Adrenal gland (tissue), 9 donors: ENCODE measurements at regions not wholly inside any gene's neighbourhood (a gene's known extent, or its start where the extent isn't known, plus 50 kb on each side); places are given as distances from the start of the nearest gene placed in this dataset.

Experiments
- DNase-seq, 7 donors: peaks; one replicate each; pipeline ENCODE4 v3.0.0-alpha.2; 2019 to 2020
- H3K27ac ChIP-seq, 5 donors: fragments of 200-600 bp; sonication (generic) in 4 of 5; 1 replicate in 3 of 5; 2 replicates in 2 of 5; pipeline versions ENCODE4 v1.5.1 to v1.8.0; 2016 to 2020; ENCODE audit warnings: mild to moderate bottlenecking in 1 of 5
- H3K27me3 ChIP-seq: fragments of 200-600 bp; 2 replicates; pipeline ENCODE4 v1.8.0; 2021
- H3K36me3 ChIP-seq, 2 donors: fragments of 200-600 bp; replicated peaks in 1 of 2; 1 replicate in 1 of 2; 2 replicates in 1 of 2; pipeline versions ENCODE4 v1.5.1 to v1.8.0; 2018 to 2022
- H3K4me1 ChIP-seq, 2 donors: fragments of 200-600 bp; replicated peaks in 1 of 2; 1 replicate in 1 of 2; 2 replicates in 1 of 2; pipeline versions ENCODE4 v1.5.1 to v1.8.0; 2018 to 2021
- H3K4me3 ChIP-seq, 4 donors: fragments of 200-600 bp; sonication (generic) in 3 of 4; one replicate each; pipeline ENCODE4 v1.5.1; 2016 to 2018
- H3K9me3 ChIP-seq, 3 donors: fragments of 200-600 bp; sonication (generic) in 1 of 3; replicated peaks in 1 of 3; 1 replicate in 2 of 3; 2 replicates in 1 of 3; pipeline versions ENCODE4 v1.5.1 to v1.8.0; 2016 to 2021
- CTCF ChIP-seq, 6 experiments: fragments of 450-650 bp in 4 of 6; fragments of 200-600 bp in 2 of 6; sonication (generic) in 1 of 6; IDR thresholded peaks; 1 replicate in 5 of 6; 2 replicates in 1 of 6; pipeline versions ENCODE4 v1.5.1 to v1.8.0; 2016 to 2021; ENCODE audit warnings: antibody characterized with exemption in 6 of 6, mild to moderate bottlenecking in 2 of 6, moderate library complexity in 1 of 6
- POLR2A ChIP-seq, 2 donors: fragments of 450-650 bp; IDR thresholded peaks; one replicate each; pipeline ENCODE4 v1.6.1; 2017; ENCODE audit warnings: antibody characterized with exemption in 2 of 2, mild to moderate bottlenecking in 2 of 2, moderate library complexity in 1 of 2
- WGBS, 4 donors: extraction: QIAGEN DNeasy Blood & Tissue Kit in 2 of 4; methylation state at CpG; one replicate each; pipeline versions ENCODE4 v1.1.5 to v1.1.7; 2013 to 2017; 5-methylcytosine and 5-hydroxymethylcytosine counted together
- intact Hi-C, 2 donors: fragments of 100-400 bp; cut with DNase I; formaldehyde crosslinking; loops; one replicate each; pipeline versions ENCODE4 v1.14.1 to v1.15.0; 2022 to 2023
- donor health status: healthy with polysubstance abuse.
- donor health status: Bipolar disorder and iron deficiency.
- donor health status: DM: yes; HTN: yes; CAD: no.
- donor health status: DM: no; HTN: no; CAD: no.
- donor health status: DM: no; HTN: no; CAD: no.

GRCh38 chr10:123262456-123262855 lies 108.3 kb downstream of the BUB3 start:
- TF ChIP-seq CTCF (IDR thresholded peaks at IDR 0.05): no peak
- TF ChIP-seq POLR2A (IDR thresholded peaks at IDR 0.05): no peak
- intact Hi-C loops: no loop called here

GRCh38 chr10:123266971-123267370 lies 112.8 kb downstream of the BUB3 start:
- Histone ChIP-seq H3K27me3 (no peaks in the 10 kb centered on the region), H3K9me3 (no peaks in the 10 kb centered on the region), H3K36me3 (no peaks in the 10 kb centered on the region), H3K27ac (no peak overlapping the region), H3K4me1 (no peaks in the 10 kb centered on the region), H3K4me3 (no peak overlapping the region)
- intact Hi-C loops: no loop called here
- no peak for TF ChIP-seq CTCF (IDR thresholded peaks at IDR 0.05)
- TF ChIP-seq POLR2A (IDR thresholded peaks at IDR 0.05): no peak
- 96 to 100% (median 98%) methylated on average over 1 of the region's 1 CpG for WGBS, 4 donors
- no peak for DNase-seq

More at GRCh38 chr10:123262456-123262855, 108.3 kb downstream of the BUB3 start:
- WGBS, 4 donors: 80 to 95% (median 88%) methylated on average over 9 of the region's 9 CpGs
- DNase-seq: no peak
- Histone ChIP-seq H3K4me1 (no peaks in the 10 kb centered on the region), H3K9me3 (no peaks in the 10 kb centered on the region), H3K36me3 (no peaks in the 10 kb centered on the region), H3K27me3 (no peaks in the 10 kb centered on the region), H3K4me3 (no peak overlapping the region), H3K27ac (no peak overlapping the region)

GRCh38 chr10:123269017-123269552 lies 114.9 kb downstream of the BUB3 start:
- H3K36me3 ChIP-seq: no peaks in the 10 kb centered on the region
- TF ChIP-seq CTCF (IDR thresholded peaks at IDR 0.05) (no peak), POLR2A (IDR thresholded peaks at IDR 0.05) (no peak)
- H3K9me3 ChIP-seq: no peaks in the 10 kb centered on the region
- intact Hi-C loops: no loop called here
- no peak overlapping the region for H3K27ac ChIP-seq
- H3K4me3 ChIP-seq: no peak overlapping the region
- DNase-seq: no peak
- WGBS, 4 donors: 83 to 92% (median 88%) methylated on average over 9 of the region's 9 CpGs
- no peaks in the 10 kb centered on the region for H3K4me1 ChIP-seq
- no peaks in the 10 kb centered on the region for H3K27me3 ChIP-seq

- no peak overlapping the region for H3K27ac ChIP-seq
- H3K36me3 ChIP-seq: no peaks in the 10 kb centered on the region
- no peak overlapping the region for H3K4me3 ChIP-seq
- intact Hi-C loops: no loop called here
- H3K27me3 ChIP-seq: no peaks in the 10 kb centered on the region
- TF ChIP-seq POLR2A (IDR thresholded peaks at IDR 0.05) (no peak), CTCF (IDR thresholded peaks at IDR 0.05) (no peak)
- no peak for DNase-seq
- no peaks in the 10 kb centered on the region for H3K9me3 ChIP-seq
- 72 to 86% (median 79%) methylated on average over 2 of the region's 2 CpGs for WGBS, 4 donors
- no peaks in the 10 kb centered on the region for H3K4me1 ChIP-seq
These were observed 115.5 kb downstream of the BUB3 start for GRCh38 chr10:123269675-123270074.
